ENCODE measurements at regions not wholly inside any gene's neighbourhood (a gene's known extent, or its start where the extent isn't known, plus 50 kb on each side); places are given as distances from the start of the nearest gene placed in this dataset.

- no peak for DNase-seq (ENCODE audit: low spot score)
- ATAC-seq: no peak
These were observed 51.0 kb downstream of the CCDC54 start for GRCh38 chr3:107428051-107428858.

- DNase-seq (ENCODE audit: low spot score) (peak; percentile 79), ATAC-seq (peak; percentile 86)
These were observed 52.3 kb downstream of the CCDC54 start for GRCh38 chr3:107429320-107430181.

GRCh38 chr3:107430214-107430995, 53.2 kb downstream of the CCDC54 start:
- no peak for DNase-seq (ENCODE audit: low spot score)
- ATAC-seq: peak; percentile 4

DNA sequence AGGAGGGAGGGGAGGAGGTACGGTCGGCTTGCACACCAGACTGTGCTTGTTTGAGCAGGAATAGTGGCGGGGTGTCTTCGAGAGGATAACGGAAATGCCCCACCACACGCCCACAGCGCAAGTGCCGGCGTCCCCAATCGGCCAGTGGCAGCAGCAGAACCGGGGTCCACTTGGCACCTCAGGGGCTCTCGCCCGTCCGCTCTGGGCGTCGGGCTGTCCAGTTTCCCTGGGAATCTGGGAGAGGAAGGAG, 53.7 kb downstream of the CCDC54 start:
- ATAC-seq: no peak
- DNase-seq (ENCODE audit: low spot score): no peak

GRCh38 chr3:107431246-107432012, 54.2 kb downstream of the CCDC54 start:
- peak; percentile 73 for DNase-seq (ENCODE audit: low spot score)
- ATAC-seq: peak; percentile 79

GRCh38 chr3:107432013-107432515, 54.8 kb downstream of the CCDC54 start:
- ATAC-seq (no peak), DNase-seq (ENCODE audit: low spot score) (no peak)

DNA sequence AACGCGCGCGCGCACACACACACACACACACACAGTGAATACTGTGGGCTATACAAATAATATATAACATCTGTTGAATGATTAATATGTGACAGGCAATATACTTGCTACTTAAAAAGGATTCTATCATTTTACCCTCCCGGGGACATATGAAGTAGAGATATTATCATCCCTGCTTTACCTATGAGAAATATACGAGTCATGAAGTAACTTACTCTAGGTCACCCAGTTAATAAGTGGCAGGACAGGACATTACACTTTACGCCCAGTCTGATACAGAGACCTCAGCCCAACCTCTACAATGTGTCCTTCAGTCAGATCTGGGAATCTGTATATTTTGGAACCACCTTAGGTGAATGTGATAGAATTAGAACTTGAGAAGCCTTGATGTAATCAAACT, 55.4 kb downstream of the CCDC54 start:
- DNase-seq (ENCODE audit: low spot score): no peak
- no peak for ATAC-seq

DNA sequence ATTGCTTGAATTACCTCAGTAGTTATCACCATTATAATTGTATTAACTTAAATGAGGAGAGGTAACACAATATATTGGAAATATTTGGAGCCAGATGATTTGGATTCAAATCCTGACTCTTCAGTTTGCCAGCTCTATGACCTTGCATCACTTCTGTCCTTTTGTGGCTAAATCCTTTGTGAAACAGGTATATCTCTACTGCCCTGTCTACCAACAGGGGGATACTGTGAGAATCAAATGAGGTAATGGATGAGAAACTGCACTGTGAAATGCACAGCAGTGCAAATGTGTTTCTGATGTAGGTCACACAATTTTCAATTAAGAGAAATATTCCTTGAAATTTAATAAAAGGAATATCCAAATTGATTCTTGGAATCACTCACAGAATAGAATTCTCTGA, 58.8 kb downstream of the CCDC54 start:
- ATAC-seq (no peak), DNase-seq (ENCODE audit: low spot score) (no peak)

DNA sequence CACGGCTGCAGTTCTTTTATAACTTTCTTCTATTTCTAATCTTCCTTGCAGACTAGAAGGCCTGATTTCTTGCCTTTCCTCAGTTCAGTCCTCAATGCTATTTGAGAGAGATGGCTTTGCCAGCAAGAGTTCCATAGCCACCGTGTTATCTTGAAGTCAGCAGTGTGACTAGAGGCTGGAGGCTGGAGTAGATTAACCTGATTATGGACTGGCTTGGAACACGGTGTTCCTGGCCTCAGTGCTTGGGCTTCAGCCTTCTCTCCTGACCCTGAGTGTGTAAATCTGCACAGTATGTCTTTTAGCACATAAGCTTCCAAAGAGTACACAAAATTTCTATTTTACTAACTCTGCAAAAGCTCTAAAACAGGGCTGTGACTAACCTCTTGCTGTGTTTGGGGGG, 61.4 kb downstream of the CCDC54 start:
- ATAC-seq (no peak), DNase-seq (ENCODE audit: low spot score) (no peak)

DNA sequence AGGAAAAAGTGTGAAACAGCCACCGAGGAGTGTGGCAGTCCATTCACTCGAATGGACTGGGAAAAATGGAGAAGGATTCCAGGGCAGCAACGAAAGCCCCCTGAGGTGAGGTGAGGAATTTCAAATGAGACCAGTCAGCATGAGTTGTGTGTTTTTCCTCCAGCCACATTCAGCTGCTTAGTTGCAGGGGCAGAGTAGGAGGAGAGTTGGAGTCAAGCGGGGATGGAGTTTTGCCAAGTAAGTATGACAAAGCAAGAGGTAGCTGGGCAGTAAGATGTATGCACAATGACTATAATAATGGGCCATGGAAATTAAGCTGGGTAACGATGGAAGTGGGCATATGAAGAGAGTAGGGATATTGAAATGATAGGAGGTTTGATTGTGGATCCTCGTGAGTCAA, 64.4 kb downstream of the CCDC54 start:
- ATAC-seq (no peak), DNase-seq (ENCODE audit: low spot score) (no peak)

GRCh38 chr3:107443461-107443860, 66.2 kb downstream of the CCDC54 start:
- DNase-seq (ENCODE audit: low spot score) (no peak), ATAC-seq (no peak)

DNA sequence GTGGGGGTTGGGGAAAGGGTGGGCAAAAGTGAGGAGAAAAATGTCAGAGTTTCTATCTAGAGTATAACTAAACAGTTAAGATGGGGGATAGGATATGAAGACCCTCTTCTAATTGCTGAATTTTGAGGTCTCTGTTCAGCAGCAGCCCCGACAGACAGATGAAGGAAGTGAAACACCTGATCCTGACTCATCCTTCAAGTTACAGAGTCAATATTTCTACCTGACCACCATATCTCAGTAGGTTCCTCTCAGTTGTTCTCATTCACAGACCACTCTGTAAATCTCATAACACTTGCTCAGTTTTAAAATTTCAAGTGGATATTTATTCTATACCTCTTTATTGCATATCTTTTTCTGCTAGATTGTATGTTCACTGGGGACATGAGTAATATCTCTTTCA, 69.5 kb downstream of the CCDC54 start:
- ATAC-seq: no peak

GRCh38 chr3:107450254-107450893, 72.4 kb upstream of the BBX start:
- no peak for DNase-seq (ENCODE audit: low spot score)
- ATAC-seq: no peak

More for the DNA sequence above, 69.5 kb downstream of the CCDC54 start:
- no peak for DNase-seq (ENCODE audit: low spot score)

DNA sequence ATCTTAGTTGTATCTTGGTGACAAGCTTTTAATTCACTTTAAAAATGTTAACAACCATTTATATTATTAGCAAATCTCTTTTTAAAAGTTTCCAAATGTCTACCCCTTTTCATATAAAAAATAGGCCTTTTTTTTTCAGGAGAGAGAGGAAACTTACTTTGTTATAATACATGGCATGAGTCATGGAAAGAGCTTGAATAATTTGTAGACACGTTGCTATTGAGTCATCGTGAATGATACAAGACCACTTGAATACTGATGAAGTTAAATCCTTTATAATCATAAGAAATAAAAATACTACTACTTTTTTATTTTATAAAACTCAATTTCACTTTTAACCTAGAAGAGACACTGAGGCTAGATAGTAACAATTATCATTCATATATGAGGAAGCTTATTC, 70.3 kb upstream of the BBX start:
- DNase-seq (ENCODE audit: low spot score) (no peak), ATAC-seq (no peak)

DNA sequence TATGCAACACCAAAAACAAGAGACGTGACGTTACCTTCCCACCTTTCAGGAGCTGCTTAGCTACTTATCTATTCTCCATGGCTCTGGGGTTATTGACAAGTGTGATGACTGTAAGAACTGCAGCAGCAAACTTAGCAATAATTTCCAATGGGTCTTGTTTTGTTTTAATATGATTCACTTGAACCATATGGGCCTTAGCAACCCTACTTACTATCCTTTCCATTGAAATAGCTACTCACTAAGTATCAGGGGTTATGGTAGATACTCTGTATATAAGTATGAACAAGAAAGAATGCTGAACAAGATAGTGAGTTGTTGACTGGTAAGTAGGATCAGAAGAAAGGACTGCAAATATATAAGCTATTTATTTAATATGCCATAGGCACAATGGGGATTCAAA, 69.3 kb upstream of the BBX start:
- ATAC-seq: no peak
- no peak for DNase-seq (ENCODE audit: low spot score)

DNA sequence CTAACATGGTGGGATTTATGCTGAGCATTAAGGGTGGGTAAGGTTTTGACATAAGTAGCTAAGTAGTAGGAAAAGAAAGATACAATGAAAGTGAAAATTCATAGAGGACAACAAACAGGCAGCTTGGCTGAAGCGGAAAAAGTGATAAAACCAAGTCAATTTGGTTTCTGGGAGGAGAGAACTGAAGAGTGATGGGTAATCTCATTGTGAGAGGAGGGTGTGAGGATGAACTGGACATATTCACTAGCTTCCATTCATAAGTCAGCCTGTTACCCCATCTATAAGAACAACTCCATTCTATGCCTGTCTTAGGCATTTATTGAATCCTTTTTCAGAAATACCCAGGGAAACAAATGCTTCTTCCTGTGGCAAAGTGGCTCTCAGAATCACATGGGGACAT, 67.1 kb upstream of the BBX start:
- ATAC-seq (no peak), DNase-seq (ENCODE audit: low spot score) (no peak)

DNA sequence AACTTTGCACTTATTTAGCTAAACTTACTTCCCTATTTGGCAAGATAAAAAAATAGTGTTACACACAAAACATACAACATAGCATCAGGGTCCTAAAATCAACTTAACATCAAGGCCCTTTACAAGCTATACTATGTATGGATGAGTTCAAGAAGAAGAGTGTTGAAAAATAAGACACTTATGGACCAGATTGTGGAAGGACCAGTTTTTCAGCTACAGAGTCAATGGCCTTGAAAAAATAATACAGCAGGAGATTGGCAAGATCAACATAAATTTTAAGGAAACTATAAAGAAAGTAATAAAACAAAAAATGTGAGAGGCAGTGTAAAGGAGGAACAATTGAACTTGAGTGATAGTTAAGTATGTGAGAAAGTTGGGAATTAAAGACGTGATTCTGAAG, 66.3 kb upstream of the BBX start:
- ATAC-seq (no peak), DNase-seq (ENCODE audit: low spot score) (no peak)

DNA sequence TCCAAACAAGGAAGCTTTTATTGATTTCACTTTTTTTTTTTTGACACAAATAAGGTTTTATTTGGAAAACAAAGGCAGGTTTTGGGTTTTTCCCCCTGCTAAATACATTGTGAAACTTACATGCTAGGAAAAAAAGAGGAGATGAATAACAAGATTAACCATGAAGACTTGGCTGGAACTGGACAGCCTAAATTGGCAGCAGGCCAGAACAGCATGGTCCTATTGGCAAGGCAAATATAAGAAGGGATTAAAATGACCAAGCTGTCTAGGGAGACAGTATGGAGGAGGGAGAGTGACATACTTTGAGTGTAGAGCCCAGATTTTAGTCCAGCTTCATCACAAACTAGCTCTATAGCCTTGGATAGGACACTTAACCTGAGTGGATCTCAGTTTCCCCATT, 63.9 kb upstream of the BBX start:
- no peak for DNase-seq (ENCODE audit: low spot score)
- ATAC-seq: no peak

GRCh38 chr3:107461721-107462120, 61.0 kb upstream of the BBX start:
- DNase-seq (ENCODE audit: low spot score): no peak

DNA sequence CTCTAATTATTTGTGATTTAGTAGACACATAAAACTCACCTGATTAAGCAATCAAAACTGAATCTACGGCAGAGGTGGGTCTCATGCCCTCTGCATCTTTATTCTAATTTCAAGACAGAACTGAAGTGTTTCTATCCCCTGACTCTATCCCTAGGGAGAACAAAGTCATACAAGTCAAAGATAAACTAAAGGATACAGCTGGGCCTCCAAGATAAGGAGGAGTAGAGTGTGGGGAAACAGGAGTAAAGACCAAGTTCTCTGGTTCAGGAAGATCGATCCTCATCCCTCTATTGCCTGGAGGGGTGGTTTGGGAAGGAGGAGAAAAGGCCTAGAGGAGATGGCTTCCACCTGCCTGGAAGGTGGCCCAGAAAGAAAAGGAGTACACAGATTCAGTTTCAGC, 58.7 kb upstream of the BBX start:
- ATAC-seq (no peak), DNase-seq (ENCODE audit: low spot score) (no peak)

More at GRCh38 chr3:107461721-107462120, 61.0 kb upstream of the BBX start:
- ATAC-seq: no peak

Data from left lobe of liver (tissue), 2 donors.